Heart left ventricle (tissue), 16 donors: ENCODE measurements at regions not wholly inside any gene's neighbourhood (a gene's known extent, or its start where the extent isn't known, plus 50 kb on each side); places are given as distances from the start of the nearest gene placed in this dataset.
"Not testable (repeated sequence)": the region's sequence is repeated elsewhere in the genome, so short reads cannot be mapped to it uniquely, and the experiment has no call there.

Source experiments
- ATAC-seq, 4 donors: fragments of 200-7000 bp; cut with Tn5 transposase; one replicate each; pipeline ENCODE4 v1.9.1; 2020 to 2022; ENCODE audit warnings: moderate library complexity in 4 of 4, mild to moderate bottlenecking in 3 of 4, moderate number of reproducible peaks in 1 of 4
- DNase-seq, 5 donors: peaks; one replicate each; pipeline ENCODE4 v3.0.0-alpha.2; 2020
- H3K27ac ChIP-seq, 12 donors: fragments of 200-600 bp; sonication (generic) in 4 of 12; one replicate each; pipeline versions ENCODE4 v1.5.0 to v1.8.0; 2016 to 2022; ENCODE audit warnings: mild to moderate bottlenecking in 2 of 12
- H3K27me3 ChIP-seq, 9 donors: fragments of 200-600 bp; sonication (generic) in 2 of 9; one replicate each; pipeline versions ENCODE4 v1.5.1 to v1.8.0; 2016 to 2022; ENCODE audit warnings: mild to moderate bottlenecking in 3 of 9
- H3K36me3 ChIP-seq, 9 donors: fragments of 200-600 bp; sonication (generic) in 2 of 9; one replicate each; pipeline versions ENCODE4 v1.5.0 to v1.8.0; 2018 to 2022; ENCODE audit warnings: mild to moderate bottlenecking in 2 of 9
- H3K4me1 ChIP-seq, 12 donors: fragments of 200-600 bp; sonication (generic) in 4 of 12; one replicate each; pipeline versions ENCODE4 v1.5.0 to v1.8.0; 2016 to 2022; ENCODE audit warnings: mild to moderate bottlenecking in 3 of 12
- H3K4me3 ChIP-seq, 12 donors: fragments of 200-600 bp; sonication (generic) in 4 of 12; one replicate each; pipeline versions ENCODE4 v1.5.0 to v1.8.0; 2017 to 2022; ENCODE audit warnings: mild to moderate bottlenecking in 9 of 12, moderate library complexity in 4 of 12
- H3K9me3 ChIP-seq, 12 donors: fragments of 200-600 bp; sonication (generic) in 4 of 12; one replicate each; pipeline versions ENCODE4 v1.5.0 to v1.8.0; 2016 to 2022; ENCODE audit warnings: mild to moderate bottlenecking in 1 of 12
- CTCF ChIP-seq, 12 donors: fragments of 200-600 bp; sonication (generic) in 4 of 12; IDR thresholded peaks; one replicate each; pipeline versions ENCODE4 v1.5.0 to v1.8.0; 2018 to 2022; ENCODE audit warnings: antibody characterized with exemption in 12 of 12, mild to moderate bottlenecking in 5 of 12
- POLR2A ChIP-seq, 2 donors: fragments of 450-650 bp; IDR thresholded peaks; one replicate each; pipeline ENCODE4 v1.6.1; 2017; ENCODE audit warnings: antibody characterized with exemption in 2 of 2, mild to moderate bottlenecking in 2 of 2, moderate library complexity in 2 of 2
- WGBS, 4 donors: extraction: QIAGEN DNeasy Blood & Tissue Kit in 2 of 4; methylation state at CpG; one replicate each; pipeline versions ENCODE4 v1.1.5 to v1.1.7; 2013 to 2018; 5-methylcytosine and 5-hydroxymethylcytosine counted together
- intact Hi-C, 10 donors: fragments of 100-400 bp; cut with DNase I; formaldehyde crosslinking; loops; one replicate each; pipeline versions ENCODE4 v1.11.1 to v1.14.2; 2022
- donor health status: ischemic (EF 13 %, LVEDD 7.1; RV severe dilation, severe dysfunction).
- donor health status: healthy with polysubstance abuse.
- donor health status: DM: no; HTN: yes; CAD: no.
- donor health status: DM: no; HTN: no; CAD: no.
- donor health status: ischemic (EF 25% LVEDD 6.9; RV normal size, moderate dysfunction).
- donor health status: ischemic (EF 25% LVEDD 5.7; RV mildly dilated, moderate dysfunction).
- donor health status: healthy.
- donor health status: DM: yes; HTN: yes; CAD: no.
- donor health status: ischemic (EF 35%, LVEDD 5.7; RV mildly dilated, moderate dysfunction).
- donor health status: nonischemic (EF 11% LVEDD 7.7; RV severe dilation, severe dysfunction).
- donor health status: DM: yes; HTN: yes; CAD: no.
- donor health status: PGD.
- donor health status: ischemic (EF 29% LVEDD 5.4; RV normal size, mild dysfunction).
- donor health status: nonischemic (EF 23%, LVEDD 6.1; RV moderate dilation, normal function).

- Histone ChIP-seq H3K4me3 (peak overlapping the region in 1 of 12 donors; percentile 1), H3K36me3 (no peaks in the 10 kb centered on the region), H3K4me1 (peaks cover 0 to 31% (median 16%) of the 10 kb centered on the region in 12 donors), H3K9me3 (no peaks in the 10 kb centered on the region), H3K27ac (peak overlapping the region; percentile 64 to 86 (median 76)), H3K27me3 (no peaks in the 10 kb centered on the region)
- ATAC-seq: peak; percentile 79 to 92 (median 86)
- no peak for TF ChIP-seq POLR2A (IDR thresholded peaks at IDR 0.05)
- TF ChIP-seq CTCF (IDR thresholded peaks at IDR 0.05): no peak
- WGBS, 4 donors: 27 to 52% (median 43%) methylated on average over 8 of the region's 8 CpGs
- DNase-seq: peak in 3 of 5 donors; percentile 41 to 57 (median 55)
- intact Hi-C loops: loop anchor here in 3 of 10 donors (5.0 to 10.0 kb wide), 2 partner anchors 64 to 874 kb away; no protein-coding TSS in a partner anchor
Observed at GRCh38 chr9:82488313-82489200, 500.0 kb downstream of the SPATA31D1 start.

- 37 to 50% (median 42%) methylated on average over 5 of the region's 5 CpGs for WGBS, 4 donors
- Histone ChIP-seq H3K4me3 (peak overlapping the region in 1 of 12 donors; percentile 1), H3K9me3 (no peaks in the 10 kb centered on the region), H3K36me3 (no peaks in the 10 kb centered on the region), H3K4me1 (peaks cover 0 to 31% (median 16%) of the 10 kb centered on the region in 12 donors), H3K27me3 (no peaks in the 10 kb centered on the region), H3K27ac (peak overlapping the region; percentile 64 to 86 (median 76))
- DNase-seq (peak in 1 of 5 donors; percentile 13), ATAC-seq (peak; percentile 47 to 74 (median 69))
- intact Hi-C loops: loop anchor here in 3 of 10 donors (5.0 to 10.0 kb wide), 2 partner anchors 63 to 875 kb away; no protein-coding TSS in a partner anchor
- TF ChIP-seq CTCF (IDR thresholded peaks at IDR 0.05) (no peak), POLR2A (IDR thresholded peaks at IDR 0.05) (no peak)
Observed at GRCh38 chr9:82489201-82489821, 500.7 kb downstream of the SPATA31D1 start.

GRCh38 chr9:82490019-82490499 is 501.5 kb downstream of the SPATA31D1 start:
- H3K36me3 ChIP-seq: no peaks in the 10 kb centered on the region
- peaks cover 0 to 31% (median 16%) of the 10 kb centered on the region in 12 donors for H3K4me1 ChIP-seq
- H3K27ac ChIP-seq: peak overlapping the region; percentile 59 to 82 (median 74)
- no peak overlapping the region for H3K4me3 ChIP-seq
- intact Hi-C loops: loop anchor here in 3 of 10 donors (10.0 kb wide), 4 partner anchors 115 to 965 kb away; partner anchors contain the start of gene TLE1 (in 1 of the 3)
- DNase-seq (no peak), ATAC-seq (peak in 1 of 4 donors; percentile 9)
- no peak for TF ChIP-seq CTCF (IDR thresholded peaks at IDR 0.05)
- no peak for TF ChIP-seq POLR2A (IDR thresholded peaks at IDR 0.05)
- peaks cover 0 to 2% (median 0%) of the 10 kb centered on the region in 12 donors for H3K9me3 ChIP-seq
- 22 to 31% (median 26%) methylated on average over 4 of the region's 4 CpGs for WGBS, 4 donors
- no peaks in the 10 kb centered on the region for H3K27me3 ChIP-seq

GRCh38 chr9:82490821-82491220 is 502.2 kb downstream of the SPATA31D1 start:
- intact Hi-C loops: loop anchor here in 3 of 10 donors (10.0 kb wide), 4 partner anchors 114 to 966 kb away; partner anchors contain the start of gene TLE1 (in 1 of the 3)
- H3K9me3 ChIP-seq, DNase-seq, H3K4me3 ChIP-seq, H3K36me3 ChIP-seq, ATAC-seq, H3K27me3 ChIP-seq: not testable (repeated sequence)
- Histone ChIP-seq H3K4me1 (peaks cover 0 to 31% (median 16%) of the 10 kb centered on the region in 12 donors), H3K27ac (peak overlapping the region in 6 of 12 donors; percentile 30 to 80 (median 74))
- 86 to 96% (median 89%) methylated on average over 5 of the region's 5 CpGs for WGBS, 4 donors
